H9 (cell line): ENCODE measurements at regions not wholly inside any gene's neighbourhood (a gene's known extent, or its start where the extent isn't known, plus 50 kb on each side); places are given as distances from the start of the nearest gene placed in this dataset.
A peak's percentile ranks its signal among the peaks of the same experiment; 100 is the strongest.

Experiments used
- DNase-seq: peaks from one replicate; pipeline ENCODE4 v3.0.0-alpha.2; 2017
- H2AFZ ChIP-seq: one replicate; pipeline ENCODE4 v1.6.1; 2013; ENCODE audit warnings: mild to moderate bottlenecking, low read length, control low read depth, moderate library complexity
- H2AK5ac ChIP-seq: 2 replicates; pipeline ENCODE4 v1.6.1; 2013; ENCODE audit warnings: low read length, control low read depth, mixed read lengths; ENCODE audit not compliant: insufficient read length
- H2BK120ac ChIP-seq: one replicate; pipeline ENCODE4 v1.6.1; 2013; ENCODE audit warnings: low read depth, mild to moderate bottlenecking, low read length, control low read depth, inconsistent platforms; ENCODE audit not compliant: poor library complexity, severe bottlenecking
- H2BK12ac ChIP-seq: 2 replicates; pipeline ENCODE4 v1.6.1; 2013; ENCODE audit warnings: low read length, control low read depth, mixed read lengths, low read depth; ENCODE audit not compliant: insufficient read length
- H2BK15ac ChIP-seq: 2 replicates; pipeline ENCODE4 v1.6.1; 2013; ENCODE audit warnings: low read depth, low read length, control low read depth
- H2BK20ac ChIP-seq: one replicate; pipeline ENCODE4 v1.6.1; 2013; ENCODE audit warnings: low read depth, mild to moderate bottlenecking, low read length, control low read depth, inconsistent platforms; ENCODE audit not compliant: poor library complexity, severe bottlenecking
- H2BK5ac ChIP-seq: 2 replicates; pipeline ENCODE4 v1.6.1; 2013; ENCODE audit warnings: low read length, control low read depth, mixed read lengths; ENCODE audit not compliant: insufficient read length
- H3K14ac ChIP-seq: 2 replicates; pipeline ENCODE4 v1.6.1; 2013; ENCODE audit warnings: low read length, control low read depth; ENCODE audit not compliant: insufficient read depth
- H3K18ac ChIP-seq: 2 replicates; pipeline ENCODE4 v1.6.1; 2013; ENCODE audit warnings: low read depth, mild to moderate bottlenecking, mixed read lengths, low read length, control low read depth; ENCODE audit not compliant: insufficient read length
- H3K23ac ChIP-seq: 2 replicates; pipeline ENCODE4 v1.6.1; 2013; ENCODE audit warnings: low read length, control low read depth, mixed read lengths, low read depth; ENCODE audit not compliant: insufficient read length
- H3K23me2 ChIP-seq: 2 replicates; pipeline ENCODE4 v1.6.1; 2013; ENCODE audit warnings: low read depth, mild to moderate bottlenecking, mixed read lengths, low read length, control low read depth; ENCODE audit not compliant: insufficient read length, poor library complexity, severe bottlenecking
- H3K27ac ChIP-seq: 2 replicates; pipeline ENCODE4 v1.5.1; 2013; ENCODE audit warnings: low read length, control low read depth, mixed read lengths, low read depth; ENCODE audit not compliant: insufficient read length
- H3K27me3 ChIP-seq: 2 replicates; pipeline ENCODE4 v1.6.1; 2013; ENCODE audit warnings: low read length, control low read depth, inconsistent platforms; ENCODE audit not compliant: insufficient read depth
- H3K4ac ChIP-seq: 2 replicates; pipeline ENCODE4 v1.6.1; 2013; ENCODE audit warnings: low read depth, mild to moderate bottlenecking, control low read depth, inconsistent platforms, low read length, moderate library complexity
- H3K4me1 ChIP-seq: 2 replicates; pipeline ENCODE4 v1.6.1; 2013; ENCODE audit warnings: low read length, control low read depth, inconsistent platforms; ENCODE audit not compliant: insufficient read depth
- H3K4me2 ChIP-seq: 2 replicates; pipeline ENCODE4 v1.6.1; 2013; ENCODE audit warnings: low read length, control low read depth, mixed read lengths; ENCODE audit not compliant: insufficient read length, insufficient read depth
- H3K56ac ChIP-seq: 2 replicates; pipeline ENCODE4 v1.6.1; 2013; ENCODE audit warnings: low read depth, mild to moderate bottlenecking, mixed read lengths, low read length, control low read depth; ENCODE audit not compliant: insufficient read length
- H3K79me1 ChIP-seq: 2 replicates; pipeline ENCODE4 v1.6.1; 2013; ENCODE audit warnings: low read depth, mild to moderate bottlenecking, moderate library complexity, low read length, control low read depth, inconsistent platforms; ENCODE audit not compliant: insufficient read depth, poor library complexity, severe bottlenecking
- H3K79me2 ChIP-seq: 2 replicates; pipeline ENCODE4 v1.6.1; 2013; ENCODE audit warnings: low read length, control low read depth, inconsistent platforms; ENCODE audit not compliant: insufficient read depth
- H3K9ac ChIP-seq: 2 replicates; pipeline ENCODE4 v1.6.1; 2013; ENCODE audit warnings: low read length, control low read depth, mixed read lengths; ENCODE audit not compliant: insufficient read length; ENCODE audit errors: extremely low read depth
- H3K9me3 ChIP-seq: one replicate; pipeline ENCODE4 v1.6.1; 2013; ENCODE audit warnings: low read depth, low read length, inconsistent platforms; ENCODE audit not compliant: control insufficient read depth
- H3T11ph ChIP-seq: one replicate; pipeline ENCODE4 v1.6.1; 2013; ENCODE audit warnings: mild to moderate bottlenecking, low read length, control low read depth, inconsistent platforms
- H4K20me1 ChIP-seq: one replicate; pipeline ENCODE4 v1.6.1; 2013; ENCODE audit not compliant: control insufficient read depth, insufficient read length, insufficient read depth
- H4K5ac ChIP-seq: 2 replicates; pipeline ENCODE4 v1.6.1; 2013; ENCODE audit warnings: low read depth, mild to moderate bottlenecking, mixed read lengths, low read length, control low read depth; ENCODE audit not compliant: insufficient read length
- H4K8ac ChIP-seq: replicated peaks from 2 replicates; pipeline ENCODE4 v1.6.1; 2013; ENCODE audit warnings: low read length, control low read depth, mixed read lengths, low read depth; ENCODE audit not compliant: insufficient read length
- H4K91ac ChIP-seq: 2 replicates; pipeline ENCODE4 v1.6.1; 2013; ENCODE audit warnings: low read depth, mild to moderate bottlenecking, moderate library complexity, mixed read lengths, low read length, control low read depth; ENCODE audit not compliant: insufficient read length
- H3K27ac Mint-ChIP-seq, 3 experiments: 2 replicates in 2 of 3; 3 replicates in 1 of 3; pipeline ENCODE4 v1.8.0; 2020 to 2021; ENCODE audit warnings: mixed read lengths in 3 of 3, mild to moderate bottlenecking in 1 of 3, moderate library complexity in 1 of 3
- H3K27me3 Mint-ChIP-seq: 2 replicates; pipeline ENCODE4 v1.8.0; 2021; ENCODE audit warnings: low read depth, mild to moderate bottlenecking, moderate library complexity, mixed read lengths
- H3K36me3 Mint-ChIP-seq, 3 experiments: 2 replicates in 2 of 3; 3 replicates in 1 of 3; pipeline ENCODE4 v1.8.0; 2020 to 2021; ENCODE audit warnings: low read depth in 3 of 3, mixed read lengths in 3 of 3; ENCODE audit not compliant: insufficient read depth in 1 of 3
- H3K4me1 Mint-ChIP-seq, 2 experiments: 2 replicates each; pipeline ENCODE4 v1.8.0; 2020; ENCODE audit warnings: mixed read lengths in 2 of 2
- H3K4me3 Mint-ChIP-seq, 2 experiments: 2 replicates in 1 of 2; 3 replicates in 1 of 2; pipeline ENCODE4 v1.8.0; 2020 to 2021; ENCODE audit warnings: mild to moderate bottlenecking in 2 of 2, mixed read lengths in 2 of 2, moderate library complexity in 1 of 2
- H3K9me3 Mint-ChIP-seq, 2 experiments: 2 replicates in 1 of 2; 3 replicates in 1 of 2; pipeline ENCODE4 v1.8.0; 2020; ENCODE audit warnings: mild to moderate bottlenecking in 2 of 2, mixed read lengths in 2 of 2, moderate library complexity in 1 of 2
- CTCF ChIP-seq: fragments of 200-600 bp; sonication (generic); conservative IDR thresholded peaks from 3 replicates; pipeline ENCODE4 v1.8.0; 2021; ENCODE audit warnings: antibody characterized with exemption, mild to moderate bottlenecking
- WGBS: extraction: QIAGEN DNeasy Blood & Tissue Kit; methylation state at CpG from one replicate; pipeline ENCODE4 v1.1.7; 2013; ENCODE audit warnings: missing lambda C conversion rate, low lambda C conversion rate, mixed read lengths; ENCODE audit not compliant: insufficient read length; ENCODE audit errors: extremely low coverage; 5-methylcytosine and 5-hydroxymethylcytosine counted together

GRCh38 chr22:49087198-49087597 lies 740.5 kb downstream of the BRD1 start:
- H3K9me3 ChIP-seq = no peaks in the 10 kb centered on the region
- H3K23me2 ChIP-seq = no peaks in the 10 kb centered on the region
- H3K27me3 ChIP-seq = no peaks in the 10 kb centered on the region
- no peak overlapping the region for H4K5ac ChIP-seq
- peaks cover 4% of the 10 kb centered on the region; the same call in 1 of the 2 replicates for H3K27me3 Mint-ChIP-seq
- H3K36me3 Mint-ChIP-seq = no peaks in the 10 kb centered on the region
- no peak overlapping the region for H3K4me2 ChIP-seq
- H4K20me1 ChIP-seq = no peaks in the 10 kb centered on the region
- H2BK5ac ChIP-seq = no peak overlapping the region
- DNase-seq = no peak
- no peak overlapping the region for H4K8ac ChIP-seq
- no peaks in the 10 kb centered on the region for H3K79me1 ChIP-seq
- H2AK5ac ChIP-seq = no peak overlapping the region
- H4K91ac ChIP-seq = no peak overlapping the region
- H2BK20ac ChIP-seq = no peak overlapping the region
- no peak overlapping the region for H3K23ac ChIP-seq
- no CpG with 5 or more reads among the region's 10 CpGs for WGBS
- no peak overlapping the region for H3T11ph ChIP-seq
- no peaks in the 10 kb centered on the region for H3K9me3 Mint-ChIP-seq
- H3K4me1 Mint-ChIP-seq = peaks cover 8 to 9% of the 10 kb centered on the region in 2 experiments; a peak in 3 of 4 replicates
- TF ChIP-seq CTCF = no peak
- no peaks in the 10 kb centered on the region for H3K79me2 ChIP-seq
- H3K4me1 ChIP-seq = no peaks in the 10 kb centered on the region
- H3K27ac Mint-ChIP-seq = peak overlapping the region in 1 of 3 experiments; percentile 83; a peak in 1 of 7 replicates
- no peak overlapping the region for H3K9ac ChIP-seq
- H2BK12ac ChIP-seq = no peak overlapping the region
- H2BK15ac ChIP-seq = no peak overlapping the region
- H2BK120ac ChIP-seq = no peak overlapping the region
- H3K14ac ChIP-seq = no peak overlapping the region
- no peak overlapping the region for H3K18ac ChIP-seq
- no peak overlapping the region for H3K56ac ChIP-seq
- no peak overlapping the region for H2AFZ ChIP-seq
- H3K4me3 Mint-ChIP-seq = no peak overlapping the region
- H3K4ac ChIP-seq = no peak overlapping the region
- H3K27ac ChIP-seq = no peak overlapping the region
